KBM-7 (cell line): ENCODE measurements at regions not wholly inside any gene's neighbourhood (a gene's known extent, or its start where the extent isn't known, plus 50 kb on each side); places are given as distances from the start of the nearest gene placed in this dataset.
"Not testable (repeated sequence)": the region's sequence is repeated elsewhere in the genome, so short reads cannot be mapped to it uniquely, and the experiment has no call there.

Source experiments
- DNase-seq: peaks from one replicate; pipeline ENCODE4 v3.0.0-alpha.2; 2015
- in situ Hi-C: fragments of 300-500 bp; cut with MboI; formaldehyde crosslinking; loops from 2 replicates; pipeline ENCODE4 v1.14.3; 2020; ENCODE audit warnings: low sequenced_read_pairs, low pct_unique_long_range_greater_than_20kb, mixed read lengths

DNA sequence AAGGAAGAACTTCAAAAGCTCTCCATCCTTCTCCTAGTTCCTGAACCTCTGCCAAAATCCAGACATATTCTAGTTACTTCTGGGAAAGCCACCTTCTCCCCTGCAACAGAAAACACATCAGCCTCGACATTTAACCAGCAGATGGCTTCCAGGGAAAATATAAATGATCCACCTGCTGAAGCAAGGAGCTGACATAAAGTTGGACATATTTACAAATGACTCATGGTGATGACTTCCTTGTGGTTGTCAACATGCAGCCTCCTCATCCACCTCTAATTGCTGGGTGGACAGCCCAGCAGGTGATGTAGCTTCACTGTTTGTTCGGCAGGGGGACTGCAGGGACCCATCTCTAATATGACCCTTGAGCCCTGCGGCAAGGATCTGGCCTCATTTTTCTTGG lies 266.0 kb downstream of the C7orf25 start:
- no peak for DNase-seq
- in situ Hi-C loops, result no loop called here

DNA sequence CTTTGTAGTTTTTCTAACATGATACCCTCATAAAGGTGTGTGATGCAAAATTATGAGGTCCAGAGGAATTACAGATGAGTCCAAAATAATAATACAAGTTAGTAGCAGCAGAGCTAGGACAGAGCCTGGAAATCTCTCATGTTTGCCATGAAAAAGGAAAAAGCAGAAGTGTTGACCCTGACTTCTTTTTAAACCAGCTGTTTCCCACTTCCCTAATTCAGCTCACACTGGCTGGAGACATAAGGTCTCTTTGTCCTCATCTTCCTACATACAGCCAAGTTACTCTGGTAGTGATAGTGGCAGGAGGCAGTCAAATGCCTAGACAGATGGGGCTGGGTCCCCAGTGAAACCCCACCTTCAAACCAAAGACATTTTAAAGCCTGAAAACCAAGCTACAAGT lies 269.2 kb downstream of the C7orf25 start:
- DNase-seq, result peak; percentile 5
- in situ Hi-C loops, result no loop called here

- DNase-seq, result no peak
- in situ Hi-C loops, result no loop called here
Measured at GRCh38 chr7:42639930-42640329, 271.9 kb downstream of the C7orf25 start.

DNA sequence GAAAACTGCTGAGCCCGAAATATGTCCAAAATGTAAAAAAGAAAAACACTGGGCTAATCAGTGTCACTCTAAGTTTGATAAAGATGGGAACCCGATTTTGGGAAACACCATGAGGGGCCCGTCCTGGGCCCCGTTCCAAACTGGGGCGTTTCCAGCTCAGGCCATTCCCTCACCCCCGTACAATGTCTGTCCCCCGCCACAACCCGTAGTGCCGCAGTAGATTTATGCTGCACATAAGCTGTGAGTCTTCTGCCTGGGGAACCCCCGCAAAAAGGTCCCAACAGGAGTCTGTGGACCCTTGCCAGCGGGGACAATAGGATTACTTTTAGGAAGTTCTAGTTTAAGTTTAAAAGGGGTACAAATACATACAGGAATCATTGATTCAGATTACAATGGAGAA lies 275.5 kb downstream of the C7orf25 start:
- in situ Hi-C loops, DNase-seq: not testable (repeated sequence)

DNA sequence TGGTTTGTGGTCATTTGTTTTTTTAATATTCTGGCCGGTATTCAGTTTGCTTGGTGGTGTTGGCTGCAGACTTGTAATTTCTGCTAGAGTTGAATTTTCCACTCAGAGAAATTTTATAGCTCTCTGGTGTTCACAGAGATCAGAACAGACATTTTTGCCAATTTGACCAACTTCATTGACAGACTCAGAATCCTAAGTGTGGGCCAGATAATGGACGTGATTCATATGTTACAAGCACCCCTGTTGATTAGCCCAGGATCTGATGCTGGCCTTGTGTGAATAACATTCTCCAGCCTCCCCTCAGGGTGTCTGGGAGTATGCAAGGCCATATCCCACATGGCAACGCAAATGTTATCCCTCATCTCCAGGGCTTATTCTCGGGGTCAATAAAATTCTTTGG lies 283.8 kb downstream of the C7orf25 start:
- no peak for DNase-seq
- in situ Hi-C loops, result no loop called here

DNA sequence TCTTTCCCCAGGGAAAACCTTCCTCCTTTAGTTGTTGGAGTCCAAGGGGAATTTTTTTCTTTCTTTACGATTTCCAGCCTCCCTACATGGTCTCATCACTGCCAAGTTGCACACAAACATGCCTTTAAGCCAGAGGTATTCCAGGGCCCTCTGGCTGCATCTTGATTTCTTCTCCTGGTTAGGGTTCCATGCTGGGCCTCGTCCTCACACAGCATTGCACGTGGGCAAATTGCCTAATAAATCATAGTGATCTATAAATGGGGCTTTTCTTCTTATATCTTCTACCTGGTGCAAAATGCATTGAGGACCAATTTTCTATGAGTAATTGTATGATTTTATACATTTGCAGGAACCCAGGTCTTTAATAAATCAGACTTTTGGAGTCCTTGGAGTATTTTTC lies 284.2 kb downstream of the C7orf25 start:
- DNase-seq, result no peak
- in situ Hi-C loops, result no loop called here

DNA sequence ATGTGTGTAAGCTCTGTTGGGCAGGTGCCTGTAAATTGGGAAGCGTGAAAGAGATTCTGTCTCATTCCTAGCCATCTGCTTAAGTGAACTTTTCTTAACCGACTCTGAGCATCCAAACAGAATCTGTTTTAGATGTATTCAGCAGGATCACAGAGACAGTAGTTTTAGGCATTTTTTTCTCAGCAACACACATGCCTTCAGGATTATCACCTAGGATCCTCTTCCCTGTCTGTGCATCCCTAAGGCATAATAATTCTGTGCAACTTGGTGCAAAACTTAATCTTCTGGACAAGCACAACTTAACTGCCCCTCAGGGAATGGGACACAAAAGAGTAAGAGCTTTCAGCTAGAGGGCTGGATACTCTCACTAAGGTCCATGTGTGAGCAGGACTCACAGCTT lies 284.8 kb downstream of the C7orf25 start:
- in situ Hi-C loops, result no loop called here

GRCh38 chr7:42625421-42625820 lies 286.4 kb downstream of the C7orf25 start:
- no peak for DNase-seq
- in situ Hi-C loops, result no loop called here

More for the DNA sequence above, 284.8 kb downstream of the C7orf25 start:
- DNase-seq, result no peak

DNA sequence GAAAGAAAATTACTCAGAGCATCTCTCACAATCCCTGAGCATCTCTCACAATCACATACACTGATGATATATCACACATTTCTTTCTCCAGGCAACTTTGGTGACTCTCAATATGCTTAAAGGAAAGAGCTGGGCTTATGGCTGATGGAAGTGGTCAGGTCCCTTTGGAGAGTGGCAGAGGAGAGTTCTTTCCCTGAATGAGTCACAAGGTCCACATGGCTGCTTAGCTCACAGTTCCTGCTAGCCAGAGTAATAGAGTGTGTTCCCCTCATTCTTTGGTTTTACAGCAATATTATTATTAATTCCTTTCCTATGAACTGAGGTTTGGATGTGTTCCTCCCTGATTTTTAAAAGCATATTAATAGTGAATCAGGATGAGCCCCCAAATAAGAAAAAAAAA lies 287.4 kb downstream of the C7orf25 start:
- in situ Hi-C loops, result no loop called here

DNA sequence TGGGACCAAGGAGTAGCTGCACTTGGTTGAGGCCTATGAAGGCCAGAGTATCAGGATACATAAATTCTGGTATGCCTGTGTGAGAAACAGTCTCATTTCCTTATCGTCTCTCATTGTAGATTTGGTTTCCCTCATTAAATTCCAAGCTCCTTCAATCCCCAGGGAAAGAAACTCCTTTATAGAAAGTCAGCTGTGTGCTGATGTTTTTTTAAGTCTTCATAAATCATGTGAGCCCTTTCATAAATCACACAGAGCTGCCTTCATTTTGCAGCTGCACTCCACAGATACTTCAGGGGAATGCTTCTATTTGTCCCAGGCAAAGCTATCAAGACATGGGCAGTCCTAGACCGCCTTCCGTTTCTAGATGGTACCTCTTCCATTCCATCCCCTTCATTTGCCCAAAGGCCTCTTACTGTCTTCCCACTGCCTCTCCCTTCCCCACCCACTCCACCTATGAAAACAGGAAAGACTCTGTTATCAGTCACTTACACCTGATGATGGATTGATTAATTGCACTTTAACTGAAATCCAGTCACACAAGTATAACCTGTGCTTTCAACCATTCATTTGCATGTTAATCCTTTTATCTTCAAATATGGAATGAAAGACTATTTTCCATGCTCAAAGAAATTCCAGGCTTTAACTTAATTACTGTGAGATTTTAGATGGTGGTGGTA lies 290.2 kb downstream of the C7orf25 start:
- DNase-seq, result no peak
- in situ Hi-C loops, result no loop called here

More for the DNA sequence above, 287.4 kb downstream of the C7orf25 start:
- DNase-seq, result no peak

GRCh38 chr7:42618651-42619360 lies 293.1 kb downstream of the C7orf25 start:
- in situ Hi-C loops, result no loop called here

DNA sequence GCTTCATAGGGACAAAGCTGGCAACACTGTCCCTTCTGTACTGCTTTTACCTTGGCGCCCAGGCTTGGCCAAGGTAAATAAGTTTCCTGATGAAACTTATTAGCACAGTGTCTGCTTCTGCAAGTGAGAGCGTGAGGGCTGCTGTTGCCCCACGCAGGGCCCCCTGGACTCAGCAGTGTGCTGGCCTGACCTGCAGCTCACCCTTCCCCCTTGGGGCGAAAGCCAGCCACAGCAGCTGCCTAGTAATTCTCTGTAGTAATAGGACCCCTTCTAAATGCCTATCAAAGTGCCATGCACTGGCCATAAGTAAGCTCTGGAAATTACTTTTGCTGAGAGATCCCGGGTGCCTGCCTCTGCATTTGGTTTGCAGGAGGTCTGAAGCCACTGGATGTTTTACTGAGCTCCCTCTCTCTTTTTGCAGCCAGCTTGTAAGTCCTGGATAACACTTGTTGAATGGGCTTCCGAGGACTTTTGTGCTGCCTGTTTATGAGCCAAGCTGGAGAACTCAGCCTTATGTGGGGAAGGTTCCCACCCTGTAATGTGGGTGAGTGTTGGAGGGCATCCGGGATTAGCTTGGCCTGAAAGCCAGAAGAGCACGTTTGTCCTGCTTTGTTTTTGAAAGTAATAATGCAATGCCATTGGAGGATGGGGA lies 293.9 kb downstream of the C7orf25 start:
- in situ Hi-C loops, result no loop called here
- DNase-seq, result no peak

More at GRCh38 chr7:42618651-42619360, 293.1 kb downstream of the C7orf25 start:
- no peak for DNase-seq

DNA sequence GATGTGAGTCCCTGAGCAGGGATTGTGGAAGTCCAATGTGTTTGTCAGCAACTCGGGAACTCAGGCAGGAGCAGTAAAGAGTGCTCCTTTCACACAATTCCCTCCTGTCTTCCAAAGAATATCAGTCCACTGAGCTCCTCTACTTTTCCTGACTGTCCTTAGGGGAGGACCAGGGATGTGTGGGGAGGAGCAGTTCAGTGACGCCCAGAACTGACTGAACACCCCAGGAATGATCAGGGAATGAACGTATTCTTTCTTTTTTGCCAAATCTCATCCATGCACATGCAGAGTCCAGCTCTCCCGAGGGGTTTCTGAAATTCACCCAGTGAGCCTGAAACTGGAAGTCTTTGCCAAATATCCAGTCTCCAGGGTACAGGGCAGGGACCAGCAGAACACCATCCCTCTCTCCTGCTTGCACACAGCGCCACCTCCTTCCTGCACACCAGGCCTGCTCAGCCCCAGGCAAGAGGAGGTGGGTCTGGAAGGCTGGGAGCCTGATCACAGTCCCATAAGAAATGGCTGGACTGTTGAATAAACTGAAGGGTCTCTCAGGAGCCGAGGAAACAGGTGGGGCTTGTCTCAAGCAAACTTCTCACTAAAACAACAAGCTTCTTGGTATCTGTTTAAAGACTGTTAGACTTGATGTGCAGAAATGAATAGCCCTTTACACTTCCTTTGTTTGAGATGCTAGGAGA lies 294.7 kb downstream of the C7orf25 start:
- DNase-seq, result no peak
- in situ Hi-C loops, result no loop called here

DNA sequence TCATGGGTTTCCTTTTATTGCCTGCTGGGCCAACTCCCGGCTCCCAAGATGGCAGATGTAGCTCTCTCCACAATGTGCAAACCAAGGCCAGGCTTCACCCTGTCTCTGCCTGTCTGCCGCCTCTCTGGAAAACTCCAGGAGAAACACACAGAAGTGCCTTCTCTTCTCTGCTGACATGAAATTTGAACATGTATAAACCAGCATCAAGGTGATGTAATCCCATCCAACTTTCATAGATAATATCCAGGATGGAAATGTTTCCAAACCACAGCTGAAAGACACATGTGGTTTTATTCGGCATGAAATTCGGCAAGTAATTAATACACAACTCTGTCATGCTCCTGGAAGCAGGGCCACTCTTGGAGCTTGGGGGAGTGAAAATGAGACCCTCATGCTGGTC lies 297.2 kb downstream of the C7orf25 start:
- in situ Hi-C loops, result no loop called here
- DNase-seq, result no peak

DNA sequence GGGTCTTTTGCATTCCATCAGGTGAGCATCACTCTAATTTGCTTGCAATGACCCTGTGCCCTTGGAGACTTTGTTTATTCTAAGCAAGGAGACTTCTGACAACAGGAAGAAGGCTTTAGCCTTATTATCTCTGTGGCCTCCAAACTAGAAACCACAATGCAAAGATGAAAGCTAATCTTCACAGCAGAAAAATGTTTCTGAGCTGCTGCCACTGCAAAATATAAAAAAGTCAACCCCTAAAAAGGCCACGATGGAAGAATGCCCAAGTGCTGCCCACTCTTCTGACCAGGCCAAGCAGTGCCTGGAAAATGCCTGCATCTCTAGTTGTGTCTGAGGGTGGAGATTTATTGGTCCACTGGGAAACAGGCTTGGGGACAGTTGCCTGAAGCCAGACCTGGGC lies 299.9 kb downstream of the C7orf25 start:
- no peak for DNase-seq
- in situ Hi-C loops, result no loop called here

- in situ Hi-C loops, result no loop called here
- DNase-seq, result no peak
Measured at GRCh38 chr7:42611289-42611928, 300.5 kb downstream of the C7orf25 start.

DNA sequence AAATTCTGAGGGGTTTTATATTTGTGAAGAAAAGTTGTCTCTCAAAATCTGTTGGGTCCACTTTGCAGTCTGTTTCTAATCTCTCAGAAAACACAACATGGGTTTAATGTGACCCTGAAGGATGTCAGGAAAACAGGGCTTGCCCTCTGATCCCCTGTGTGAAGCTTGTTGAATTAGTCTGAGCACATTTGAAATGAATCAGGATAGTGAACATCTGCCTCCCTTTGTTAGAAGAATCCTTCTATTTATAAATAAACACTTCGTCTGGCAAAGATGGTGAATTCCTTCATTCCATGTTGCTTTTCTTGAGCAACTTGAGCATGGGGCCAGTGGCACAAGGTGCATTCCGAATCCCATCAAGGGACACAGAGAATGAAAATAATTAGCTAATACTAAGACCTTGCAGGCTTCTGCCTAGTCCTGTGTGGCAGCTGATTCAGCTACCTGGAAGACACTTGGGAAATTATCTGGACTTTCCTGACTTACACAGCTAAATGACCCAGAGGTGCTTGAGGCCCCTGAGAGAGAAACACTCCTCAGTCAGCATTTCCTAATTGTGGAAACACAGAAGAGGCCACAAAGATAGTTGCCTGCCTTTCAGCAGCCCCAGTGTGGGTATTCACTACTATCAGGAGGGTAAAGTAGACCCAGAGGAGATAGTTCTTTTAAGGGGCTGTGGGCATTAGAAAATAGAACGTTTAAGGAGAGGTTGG lies 305.5 kb downstream of the C7orf25 start:
- in situ Hi-C loops, result no loop called here
- no peak for DNase-seq

GRCh38 chr7:42605406-42606192 lies 306.3 kb downstream of the C7orf25 start:
- in situ Hi-C loops, result no loop called here
- no peak for DNase-seq
